ENCODE measurements at regions not wholly inside any gene's neighbourhood (a gene's known extent, or its start where the extent isn't known, plus 50 kb on each side); places are given as distances from the start of the nearest gene placed in this dataset.

GRCh38 chr5:38039826-38040225 lies 200.0 kb upstream of the GDNF start:
- TF ChIP-seq CTCF (IDR thresholded peaks at IDR 0.05) (no peak), POLR2A (IDR thresholded peaks at IDR 0.05) (no peak)

Measured in adrenal gland (tissue), 5 donors.